Loucy (cell line): ENCODE measurements at regions not wholly inside any gene's neighbourhood (a gene's known extent, or its start where the extent isn't known, plus 50 kb on each side); places are given as distances from the start of the nearest gene placed in this dataset.

Experiments
- H2AFZ ChIP-seq: fragments of 200-600 bp; sonication (generic); 2 replicates; pipeline ENCODE4 v1.6.0; 2016; ENCODE audit warnings: antibody characterized with exemption, mild to moderate bottlenecking, low read length, moderate library complexity
- H3F3A ChIP-seq: fragments of 200-600 bp; 2 replicates; pipeline ENCODE4 v1.6.0; 2016; ENCODE audit warnings: antibody characterized with exemption, low read depth, mild to moderate bottlenecking
- H3K27me3 ChIP-seq: fragments of 200-600 bp; sonication (generic); 2 replicates; pipeline ENCODE4 v1.6.1; 2014; ENCODE audit warnings: low read length, mild to moderate bottlenecking; ENCODE audit not compliant: insufficient read depth, poor library complexity, severe bottlenecking
- H3K36me3 ChIP-seq: fragments of 200-600 bp; sonication (generic); 2 replicates; pipeline ENCODE4 v1.6.1; 2016; ENCODE audit warnings: low read length; ENCODE audit not compliant: insufficient read depth
- H3K4me1 ChIP-seq: fragments of 200-600 bp; sonication (generic); 2 replicates; pipeline ENCODE4 v1.5.1; 2014; ENCODE audit warnings: low read length, mild to moderate bottlenecking; ENCODE audit not compliant: insufficient read depth, poor library complexity, severe bottlenecking
- H3K4me2 ChIP-seq: fragments of 200-600 bp; sonication (generic); 2 replicates; pipeline ENCODE4 v1.6.0; 2014; ENCODE audit warnings: antibody characterized with exemption, low read length, low read depth, mild to moderate bottlenecking; ENCODE audit not compliant: poor library complexity, severe bottlenecking
- H3K4me3 ChIP-seq: fragments of 200-600 bp; sonication (generic); 2 replicates; pipeline ENCODE4 v1.5.1; 2014; ENCODE audit warnings: low read length, mild to moderate bottlenecking, mixed read lengths; ENCODE audit not compliant: poor library complexity, severe bottlenecking
- H3K79me2 ChIP-seq: fragments of 200-600 bp; sonication (generic); 2 replicates; pipeline ENCODE4 v1.6.1; 2014; ENCODE audit warnings: low read length; ENCODE audit not compliant: insufficient read depth
- H3K9ac ChIP-seq: fragments of 200-600 bp; sonication (generic); 2 replicates; pipeline ENCODE4 v1.6.0; 2014; ENCODE audit warnings: mild to moderate bottlenecking, low read depth, low read length, moderate library complexity; ENCODE audit not compliant: poor library complexity, severe bottlenecking
- H3K9me2 ChIP-seq: fragments of 200-600 bp; sonication (generic); replicated peaks from 2 replicates; pipeline ENCODE4 v1.6.1; 2016; ENCODE audit warnings: low read depth, low read length, mixed read lengths
- H3K9me3 ChIP-seq: fragments of 200-600 bp; sonication (generic); 2 replicates; pipeline ENCODE4 v1.6.1; 2014; ENCODE audit warnings: mild to moderate bottlenecking, antibody characterized with exemption, low read length, low read depth; ENCODE audit not compliant: insufficient read depth
- H4K20me1 ChIP-seq: fragments of 200-600 bp; sonication (generic); 2 replicates; pipeline ENCODE4 v1.6.0; 2014; ENCODE audit warnings: antibody characterized with exemption, low read length, mild to moderate bottlenecking; ENCODE audit not compliant: insufficient read depth, poor library complexity, severe bottlenecking
- CTCF ChIP-seq: fragments of 200-600 bp; sonication (generic); conservative IDR thresholded peaks from 2 replicates; pipeline ENCODE4 v1.5.1; 2014; ENCODE audit warnings: mild to moderate bottlenecking, antibody characterized with exemption, low read length
- EZH2phosphoT487 ChIP-seq: fragments of 200-600 bp; IDR thresholded peaks from 2 replicates; pipeline ENCODE4 v1.6.1; 2018; ENCODE audit warnings: antibody characterized with exemption, mild to moderate bottlenecking, moderate library complexity, borderline replicate concordance

GRCh38 chr4:106604319-106605051, 235.9 kb upstream of the GIMD1 start:
- H3K4me2 ChIP-seq, result no peak overlapping the region
- H4K20me1 ChIP-seq, result no peaks in the 10 kb centered on the region
- H3K4me3 ChIP-seq, result no peak overlapping the region
- no peak overlapping the region for H2AFZ ChIP-seq
- H3K27me3 ChIP-seq, result no peaks in the 10 kb centered on the region
- no peaks in the 10 kb centered on the region for H3K79me2 ChIP-seq
- H3K36me3 ChIP-seq, result no peaks in the 10 kb centered on the region
- TF ChIP-seq EZH2phosphoT487, result no peak
- no peak for TF ChIP-seq CTCF
- no peaks in the 10 kb centered on the region for H3K4me1 ChIP-seq
- no peaks in the 10 kb centered on the region for H3F3A ChIP-seq
- H3K9me3 ChIP-seq, result no peaks in the 10 kb centered on the region
- no peaks in the 10 kb centered on the region for H3K9me2 ChIP-seq
- no peak overlapping the region for H3K9ac ChIP-seq

GRCh38 chr4:106603471-106603870, 234.9 kb upstream of the GIMD1 start:
- Histone ChIP-seq H3K4me3 (no peak overlapping the region), H3K9me2 (no peaks in the 10 kb centered on the region), H2AFZ (no peak overlapping the region), H4K20me1 (no peaks in the 10 kb centered on the region), H3K4me1 (no peaks in the 10 kb centered on the region), H3K27me3 (no peaks in the 10 kb centered on the region), H3K79me2 (no peaks in the 10 kb centered on the region), H3K9me3 (no peaks in the 10 kb centered on the region), H3K36me3 (no peaks in the 10 kb centered on the region), H3K4me2 (no peak overlapping the region), H3F3A (no peaks in the 10 kb centered on the region), H3K9ac (no peak overlapping the region)
- TF ChIP-seq CTCF, result no peak

- no peak for TF ChIP-seq CTCF
- no peak for TF ChIP-seq EZH2phosphoT487
- no peak overlapping the region for H3K4me2 ChIP-seq
- no peaks in the 10 kb centered on the region for H4K20me1 ChIP-seq
- H3F3A ChIP-seq, result no peaks in the 10 kb centered on the region
- no peak overlapping the region for H2AFZ ChIP-seq
- no peaks in the 10 kb centered on the region for H3K79me2 ChIP-seq
- no peaks in the 10 kb centered on the region for H3K4me1 ChIP-seq
- no peaks in the 10 kb centered on the region for H3K36me3 ChIP-seq
- no peaks in the 10 kb centered on the region for H3K9me3 ChIP-seq
- no peak overlapping the region for H3K9ac ChIP-seq
- no peaks in the 10 kb centered on the region for H3K27me3 ChIP-seq
- no peaks in the 10 kb centered on the region for H3K9me2 ChIP-seq
- no peak overlapping the region for H3K4me3 ChIP-seq
These were observed 234.1 kb upstream of the GIMD1 start for GRCh38 chr4:106602711-106603110.
